Activated T-cell treated with anti-CD3 and anti-CD28 coated beads, Interleukin-2, amount 50 U/mL, for 4 hours (primary cell): ENCODE measurements at regions not wholly inside any gene's neighbourhood (a gene's known extent, or its start where the extent isn't known, plus 50 kb on each side); places are given as distances from the start of the nearest gene placed in this dataset.
"Not testable (repeated sequence)": the region's sequence is repeated elsewhere in the genome, so short reads cannot be mapped to it uniquely, and the experiment has no call there.

Experiments used
- ATAC-seq, 2 donors: fragments of 200-7000 bp; cut with Tn5 transposase; one replicate each; pipeline ENCODE4 v1.10.0; 2021
- DNase-seq: peaks from one replicate; pipeline ENCODE4 v3.0.0-alpha.2; 2020
- H3K27me3 Mint-ChIP-seq: one replicate; pipeline ENCODE4 v1.8.0; 2021; ENCODE audit warnings: low read depth, mixed read lengths
- H3K36me3 Mint-ChIP-seq: one replicate; pipeline ENCODE4 v1.8.0; 2022; ENCODE audit warnings: mixed read lengths; ENCODE audit not compliant: insufficient read depth
- H3K4me1 Mint-ChIP-seq: one replicate; pipeline ENCODE4 v1.8.0; 2021; ENCODE audit warnings: low read depth, mixed read lengths
- H3K4me3 Mint-ChIP-seq: one replicate; pipeline ENCODE4 v1.8.0; 2021; ENCODE audit warnings: mild to moderate bottlenecking, moderate library complexity, mixed read lengths
- H3K9me3 Mint-ChIP-seq: one replicate; pipeline ENCODE4 v1.8.0; 2021; ENCODE audit warnings: mixed read lengths

DNA sequence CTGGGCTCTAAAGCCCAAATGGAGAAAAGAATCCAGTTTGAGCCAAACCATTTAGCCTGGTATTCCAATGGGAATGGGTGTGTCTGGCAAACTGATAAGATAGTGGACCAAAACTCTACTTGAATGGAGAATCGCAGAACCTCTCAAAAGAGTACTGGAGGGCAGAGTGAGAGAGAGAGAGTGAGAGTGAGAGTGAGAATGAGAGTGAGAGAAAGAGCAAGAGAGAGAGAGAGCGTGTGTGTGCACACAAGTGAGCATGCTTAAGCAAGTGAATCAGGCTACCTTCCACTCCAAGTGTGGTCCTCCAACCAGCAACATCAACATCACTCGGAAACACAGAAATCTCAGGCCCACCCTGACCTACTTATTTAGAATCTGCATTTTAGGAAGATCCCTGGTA, 58.8 kb downstream of the UQCRFS1 start:
- ATAC-seq (no peak), DNase-seq (no peak)
- peaks cover 2% of the 10 kb centered on the region for H3K27me3 Mint-ChIP-seq
- no peaks in the 10 kb centered on the region for H3K36me3 Mint-ChIP-seq
- H3K4me3 Mint-ChIP-seq = no peak overlapping the region
- no peaks in the 10 kb centered on the region for H3K4me1 Mint-ChIP-seq
- H3K9me3 Mint-ChIP-seq = peaks cover 32% of the 10 kb centered on the region

DNA sequence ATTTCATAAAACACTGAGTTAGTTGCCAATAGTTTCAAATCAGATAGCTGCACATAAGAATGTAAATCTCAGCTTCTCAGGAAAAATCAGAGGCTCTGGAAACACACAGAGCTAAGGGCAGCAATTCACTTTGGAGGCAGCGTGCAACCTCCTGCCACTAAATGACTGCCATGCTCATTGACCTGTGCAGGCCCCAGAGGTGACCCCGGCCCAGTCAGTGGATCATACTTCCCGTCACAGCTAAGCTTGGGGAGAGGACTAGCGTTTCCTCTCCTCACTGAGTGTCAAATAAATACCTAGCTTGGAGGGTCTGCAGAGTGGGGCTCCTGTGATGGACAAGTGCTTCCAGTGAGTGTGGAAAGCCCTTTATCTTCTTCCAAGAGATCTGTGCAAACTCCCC, 67.2 kb downstream of the UQCRFS1 start:
- peaks cover 8% of the 10 kb centered on the region for H3K27me3 Mint-ChIP-seq
- no peak for ATAC-seq

DNA sequence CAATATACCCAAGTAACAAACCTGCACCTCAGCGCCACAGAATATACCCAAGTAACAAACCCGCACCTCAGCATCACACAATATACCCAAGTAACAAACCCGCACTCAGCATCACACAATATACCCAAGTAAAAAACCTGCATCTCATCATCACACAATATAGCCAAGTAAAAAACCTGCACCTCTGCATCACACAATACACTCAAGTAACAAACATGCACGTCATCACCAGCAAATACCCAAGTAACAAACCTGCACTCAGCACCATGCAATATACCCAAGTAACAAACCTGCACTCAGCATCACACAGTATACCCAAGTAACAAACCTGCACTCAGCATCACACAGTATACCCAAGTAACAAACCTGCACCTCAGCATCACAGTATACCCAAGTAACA, 69.8 kb downstream of the UQCRFS1 start:
- no peaks in the 10 kb centered on the region for H3K4me1 Mint-ChIP-seq

More for the DNA sequence above, 67.2 kb downstream of the UQCRFS1 start:
- no peaks in the 10 kb centered on the region for H3K4me1 Mint-ChIP-seq
- no peak for DNase-seq
- H3K9me3 Mint-ChIP-seq = peaks cover 4% of the 10 kb centered on the region
- H3K4me3 Mint-ChIP-seq = no peak overlapping the region
- H3K36me3 Mint-ChIP-seq = no peaks in the 10 kb centered on the region

DNA sequence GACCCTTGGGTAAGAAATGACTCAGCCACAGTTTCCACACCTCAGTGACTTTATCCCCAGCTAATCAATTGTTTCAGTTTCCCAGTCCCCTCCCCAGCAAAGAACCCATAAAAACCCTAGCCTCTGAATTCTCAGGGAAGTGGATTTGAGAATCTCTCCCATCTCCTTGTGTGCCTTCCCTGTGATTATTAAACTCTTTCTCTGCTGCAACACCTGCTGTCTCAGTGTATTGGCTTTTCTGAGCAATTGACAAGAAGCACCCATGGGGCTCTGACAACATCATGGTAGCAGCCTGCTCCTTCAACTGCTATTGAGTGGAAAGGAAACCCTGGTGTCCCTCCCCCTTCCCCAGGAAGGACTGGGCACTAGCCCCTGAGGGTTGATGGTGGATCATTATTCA, 73.7 kb downstream of the UQCRFS1 start:
- H3K4me1 Mint-ChIP-seq = no peaks in the 10 kb centered on the region
- ATAC-seq = no peak
- H3K36me3 Mint-ChIP-seq = no peaks in the 10 kb centered on the region
- H3K4me3 Mint-ChIP-seq = no peak overlapping the region
- H3K27me3 Mint-ChIP-seq = no peaks in the 10 kb centered on the region
- no peak for DNase-seq
- H3K9me3 Mint-ChIP-seq = peaks cover 24% of the 10 kb centered on the region

More for the DNA sequence above, 69.8 kb downstream of the UQCRFS1 start:
- ATAC-seq (no peak), DNase-seq (no peak)
- no peak overlapping the region for H3K4me3 Mint-ChIP-seq
- no peaks in the 10 kb centered on the region for H3K36me3 Mint-ChIP-seq
- H3K27me3 Mint-ChIP-seq = peaks cover 8% of the 10 kb centered on the region
- peaks cover 22% of the 10 kb centered on the region for H3K9me3 Mint-ChIP-seq

DNA sequence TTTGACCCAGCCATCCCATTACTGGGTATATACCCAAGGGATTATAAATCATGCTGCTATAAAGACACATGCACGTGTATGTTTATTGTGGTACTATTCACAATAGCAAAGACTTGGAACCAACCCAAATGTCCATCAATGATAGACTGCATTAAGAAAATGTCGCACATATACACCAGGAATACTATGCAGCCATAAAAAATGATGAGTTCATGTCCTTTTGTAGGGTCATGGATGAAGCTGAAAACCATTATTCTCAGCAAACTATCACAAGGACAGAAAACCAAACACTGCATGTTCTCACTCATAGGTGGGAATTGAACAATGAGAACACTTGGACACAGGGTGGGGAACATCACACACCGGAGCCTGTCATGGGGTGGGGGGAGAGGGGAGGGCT, 74.7 kb downstream of the UQCRFS1 start:
- H3K4me3 Mint-ChIP-seq, ATAC-seq: not testable (repeated sequence)
- peaks cover 30% of the 10 kb centered on the region for H3K9me3 Mint-ChIP-seq

DNA sequence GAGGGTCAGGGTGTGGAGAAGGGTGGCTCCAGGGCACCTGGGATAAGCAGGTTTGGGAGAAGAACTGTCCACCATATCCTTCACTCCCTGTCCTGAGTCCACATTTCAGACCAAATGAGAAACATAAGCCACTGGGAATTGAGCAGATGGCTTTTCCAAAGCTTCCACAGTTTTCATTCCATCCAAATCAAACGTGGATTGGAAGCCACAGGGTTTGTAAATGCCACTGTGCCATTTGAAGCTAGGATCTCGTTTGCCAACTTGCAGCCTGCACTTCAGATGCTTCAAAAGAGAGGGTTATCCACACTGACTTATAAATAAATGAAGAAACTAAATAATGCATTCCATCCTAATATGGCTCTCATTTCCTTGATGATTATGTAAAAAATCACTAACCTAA, 81.5 kb downstream of the UQCRFS1 start:
- DNase-seq (no peak), ATAC-seq (no peak)
- Mint-ChIP-seq H3K27me3 (peaks cover 2% of the 10 kb centered on the region), H3K4me1 (no peaks in the 10 kb centered on the region), H3K9me3 (peaks cover 8% of the 10 kb centered on the region), H3K4me3 (no peak overlapping the region), H3K36me3 (no peaks in the 10 kb centered on the region)

More for the DNA sequence above, 74.7 kb downstream of the UQCRFS1 start:
- DNase-seq, H3K4me1 Mint-ChIP-seq, H3K27me3 Mint-ChIP-seq, H3K36me3 Mint-ChIP-seq: not testable (repeated sequence)

DNA sequence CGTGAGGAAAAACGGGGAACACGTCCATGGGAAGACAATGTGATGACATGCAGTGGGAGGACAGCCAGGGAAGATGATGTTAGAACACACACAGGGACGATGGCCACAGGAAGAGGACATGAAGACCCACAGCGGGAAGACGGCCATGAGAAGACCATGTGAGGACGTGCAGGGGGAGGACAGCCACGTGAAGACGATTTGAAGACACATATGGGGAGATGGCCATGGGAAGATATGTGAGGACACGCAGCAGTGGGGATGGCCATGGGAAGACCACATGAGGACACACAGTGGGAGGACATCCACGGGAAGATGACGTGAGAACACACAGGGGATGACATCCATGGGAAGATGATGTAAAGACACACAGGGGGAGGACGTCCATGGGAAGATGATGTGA, 83.8 kb downstream of the UQCRFS1 start:
- no peaks in the 10 kb centered on the region for H3K36me3 Mint-ChIP-seq
- H3K27me3 Mint-ChIP-seq = peaks cover 2% of the 10 kb centered on the region
- H3K4me1 Mint-ChIP-seq = no peaks in the 10 kb centered on the region
- ATAC-seq (no peak), DNase-seq (no peak)
- H3K4me3 Mint-ChIP-seq = no peak overlapping the region
- peaks cover 13% of the 10 kb centered on the region for H3K9me3 Mint-ChIP-seq

DNA sequence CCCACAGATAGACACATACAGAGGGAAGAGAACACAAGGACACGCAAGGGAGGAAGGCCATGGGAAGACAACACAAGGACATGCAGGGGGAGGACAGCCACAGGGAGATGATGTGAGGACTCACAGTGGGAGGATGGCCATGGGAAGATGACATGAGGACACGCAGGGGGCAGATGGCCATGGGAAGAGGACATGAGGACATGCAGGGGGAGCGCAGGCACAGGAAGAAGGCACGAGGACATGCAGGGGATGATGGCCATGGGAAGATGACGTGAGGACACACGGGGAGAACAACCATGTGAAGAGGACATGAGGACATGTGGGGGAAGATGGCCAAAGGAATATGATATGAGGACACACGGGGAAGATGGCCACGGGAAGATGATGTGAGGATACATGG, 84.7 kb downstream of the UQCRFS1 start:
- Mint-ChIP-seq H3K36me3 (peaks cover 3% of the 10 kb centered on the region), H3K4me3 (no peak overlapping the region)

DNA sequence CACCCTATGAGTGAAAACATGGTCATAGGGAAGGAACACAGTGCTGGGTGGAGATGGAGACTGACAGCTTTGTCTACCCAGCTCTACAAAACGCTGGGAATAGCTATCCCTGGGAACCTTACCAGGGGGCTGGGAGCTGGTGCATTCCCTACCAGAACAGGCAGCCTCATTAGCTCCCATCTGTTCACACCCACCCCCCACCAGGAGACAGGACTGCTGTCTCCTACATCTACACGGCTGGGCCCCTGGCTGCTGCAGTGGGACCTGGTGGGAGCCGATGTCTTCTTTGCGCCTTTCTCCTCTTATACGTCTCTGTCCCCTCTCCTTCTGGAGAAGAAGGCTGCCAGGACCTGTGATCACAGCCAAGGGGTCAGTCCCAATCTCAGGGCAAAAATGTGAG, 90.8 kb downstream of the UQCRFS1 start:
- Mint-ChIP-seq H3K36me3 (peaks cover 3% of the 10 kb centered on the region), H3K9me3 (peaks cover 12% of the 10 kb centered on the region), H3K4me1 (no peaks in the 10 kb centered on the region), H3K27me3 (no peaks in the 10 kb centered on the region), H3K4me3 (no peak overlapping the region)
- ATAC-seq (no peak), DNase-seq (no peak)

More for the DNA sequence above, 84.7 kb downstream of the UQCRFS1 start:
- no peak for ATAC-seq
- Mint-ChIP-seq H3K9me3 (peaks cover 12% of the 10 kb centered on the region), H3K4me1 (no peaks in the 10 kb centered on the region), H3K27me3 (peaks cover 2% of the 10 kb centered on the region)
- no peak for DNase-seq

DNA sequence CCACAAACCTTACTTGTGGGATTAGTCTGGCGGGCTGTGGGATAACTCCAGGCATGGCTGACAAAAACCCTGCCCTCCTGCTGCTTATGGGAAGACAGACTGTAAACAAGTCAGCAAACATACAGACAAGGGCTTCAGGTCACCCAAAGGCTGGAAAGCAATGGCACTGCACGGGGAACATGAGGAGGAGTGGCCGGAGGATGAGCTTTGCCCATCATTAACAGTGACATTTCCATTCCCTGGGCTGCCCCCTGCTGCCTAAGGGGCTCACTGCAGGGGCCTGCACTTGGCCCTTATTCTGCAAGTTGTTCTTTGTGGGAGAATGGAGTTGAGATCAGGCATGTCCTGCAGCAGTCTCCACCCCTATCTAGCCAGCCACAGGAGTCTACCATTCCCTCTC, 91.3 kb downstream of the UQCRFS1 start:
- Mint-ChIP-seq H3K27me3 (no peaks in the 10 kb centered on the region), H3K4me1 (no peaks in the 10 kb centered on the region), H3K4me3 (no peak overlapping the region), H3K36me3 (peaks cover 3% of the 10 kb centered on the region), H3K9me3 (peaks cover 12% of the 10 kb centered on the region)
- DNase-seq (no peak), ATAC-seq (peak in 1 of 2 donors; percentile 18)

DNA sequence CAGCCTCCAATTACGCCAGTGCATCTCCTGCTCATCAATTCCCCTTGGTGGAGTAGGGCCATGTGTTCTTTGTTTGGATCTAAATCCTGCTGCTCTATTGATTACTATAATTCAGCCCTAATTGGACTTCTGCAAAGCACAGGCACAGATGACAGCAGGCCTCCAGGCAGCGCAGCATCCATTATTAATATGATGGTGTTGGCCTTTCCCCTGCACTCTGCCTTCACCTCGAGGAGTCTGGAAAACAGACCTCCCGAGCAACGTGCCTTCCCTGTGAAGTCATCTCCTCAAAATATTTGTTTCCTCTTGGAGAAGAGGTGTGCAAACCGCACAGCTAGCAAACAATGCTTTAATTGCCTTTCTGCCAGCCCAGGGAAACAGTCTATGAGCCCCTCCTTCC, 92.5 kb downstream of the UQCRFS1 start:
- DNase-seq (no peak), ATAC-seq (no peak)
- Mint-ChIP-seq H3K27me3 (no peaks in the 10 kb centered on the region), H3K4me1 (no peaks in the 10 kb centered on the region), H3K4me3 (no peak overlapping the region), H3K36me3 (peaks cover 3% of the 10 kb centered on the region), H3K9me3 (peaks cover 12% of the 10 kb centered on the region)

DNA sequence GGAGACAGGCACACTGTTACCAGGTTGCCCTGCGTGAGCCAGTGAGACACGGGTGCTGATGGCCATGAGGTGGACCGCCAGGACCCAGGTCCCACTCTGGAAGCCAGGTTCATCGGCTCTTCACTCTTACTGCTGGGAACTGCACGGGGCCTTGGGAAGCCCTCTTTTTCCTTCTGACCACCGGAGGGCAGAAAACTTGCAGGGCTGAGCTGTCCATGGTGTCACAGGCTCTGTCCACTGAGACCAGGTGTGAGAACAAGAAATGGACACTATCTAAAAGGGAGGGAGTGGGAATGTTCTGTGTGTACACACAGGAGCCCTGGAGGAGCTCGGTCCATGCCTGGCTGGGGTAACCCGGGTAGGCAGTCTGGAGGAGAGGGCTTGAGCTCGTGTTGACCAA, 93.4 kb downstream of the UQCRFS1 start:
- ATAC-seq = no peak
- Mint-ChIP-seq H3K4me1 (no peaks in the 10 kb centered on the region), H3K27me3 (no peaks in the 10 kb centered on the region), H3K4me3 (no peak overlapping the region), H3K9me3 (peaks cover 5% of the 10 kb centered on the region), H3K36me3 (peaks cover 3% of the 10 kb centered on the region)
- DNase-seq = no peak

DNA sequence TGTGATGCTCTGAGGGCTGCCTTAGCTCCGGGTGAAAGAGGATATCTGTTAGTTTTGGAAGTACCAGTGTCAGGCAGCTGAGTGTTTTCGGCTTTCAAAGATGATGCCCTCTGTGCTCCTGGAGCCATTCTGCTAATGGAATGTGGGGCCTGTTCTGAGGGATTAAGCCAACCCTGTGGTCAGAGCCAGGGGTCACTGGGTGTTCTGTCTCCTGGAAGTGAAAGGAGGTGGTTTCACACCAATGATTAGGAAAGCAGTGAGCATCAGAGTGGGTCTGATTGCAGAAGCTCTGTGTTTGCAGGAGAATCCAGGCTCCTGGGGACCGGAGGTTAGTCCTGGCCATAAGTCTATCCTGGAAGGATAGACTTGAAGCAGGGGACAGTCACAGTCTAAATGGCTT, 94.6 kb downstream of the UQCRFS1 start:
- Mint-ChIP-seq H3K9me3 (no peaks in the 10 kb centered on the region), H3K27me3 (no peaks in the 10 kb centered on the region), H3K36me3 (no peaks in the 10 kb centered on the region), H3K4me3 (no peak overlapping the region), H3K4me1 (no peaks in the 10 kb centered on the region)
- ATAC-seq (no peak), DNase-seq (no peak)

DNA sequence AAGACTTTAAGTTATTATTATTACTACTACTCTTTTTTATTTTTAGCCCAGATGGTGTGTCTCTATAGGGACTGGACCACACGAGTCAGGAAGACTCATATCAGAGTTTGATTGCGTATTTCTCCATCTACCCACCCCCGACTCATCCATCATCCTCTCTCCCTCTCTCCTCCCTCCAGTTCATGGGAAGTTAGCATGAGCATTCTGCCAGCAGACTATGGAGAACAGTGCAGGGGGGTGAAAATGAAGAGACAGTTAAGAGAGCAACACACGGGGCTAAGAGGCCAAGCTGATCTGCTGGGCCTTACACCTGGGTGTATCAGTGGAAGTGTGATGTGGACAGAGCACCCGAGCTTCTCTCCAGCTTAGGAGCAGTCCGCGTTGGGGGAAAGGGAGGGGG, 95.0 kb downstream of the UQCRFS1 start:
- Mint-ChIP-seq H3K4me1 (no peaks in the 10 kb centered on the region), H3K4me3 (no peak overlapping the region), H3K36me3 (no peaks in the 10 kb centered on the region), H3K9me3 (no peaks in the 10 kb centered on the region), H3K27me3 (no peaks in the 10 kb centered on the region)
- DNase-seq (no peak), ATAC-seq (no peak)

DNA sequence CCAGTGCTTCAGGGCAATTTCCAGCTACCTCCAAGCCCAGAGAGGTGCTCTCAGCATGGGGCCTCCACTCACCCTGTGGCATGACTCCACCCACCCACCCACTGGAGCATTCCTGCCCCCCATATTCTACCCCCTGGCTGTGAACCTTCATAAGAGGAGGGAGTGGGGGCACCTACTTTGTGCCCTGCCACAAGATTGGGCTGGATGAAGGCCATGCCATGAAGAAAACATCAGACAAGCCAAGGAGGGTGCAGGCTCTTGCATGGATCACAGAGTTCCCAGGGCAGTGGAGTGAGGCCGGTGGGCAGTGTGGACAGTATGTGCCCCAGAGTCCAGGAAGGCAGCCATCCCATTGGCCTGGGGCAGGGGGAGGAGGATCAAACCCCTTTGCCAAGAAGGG, 97.8 kb downstream of the UQCRFS1 start:
- DNase-seq = no peak
- Mint-ChIP-seq H3K36me3 (no peaks in the 10 kb centered on the region), H3K9me3 (no peaks in the 10 kb centered on the region), H3K4me3 (no peak overlapping the region), H3K27me3 (no peaks in the 10 kb centered on the region), H3K4me1 (no peaks in the 10 kb centered on the region)
- no peak for ATAC-seq

DNA sequence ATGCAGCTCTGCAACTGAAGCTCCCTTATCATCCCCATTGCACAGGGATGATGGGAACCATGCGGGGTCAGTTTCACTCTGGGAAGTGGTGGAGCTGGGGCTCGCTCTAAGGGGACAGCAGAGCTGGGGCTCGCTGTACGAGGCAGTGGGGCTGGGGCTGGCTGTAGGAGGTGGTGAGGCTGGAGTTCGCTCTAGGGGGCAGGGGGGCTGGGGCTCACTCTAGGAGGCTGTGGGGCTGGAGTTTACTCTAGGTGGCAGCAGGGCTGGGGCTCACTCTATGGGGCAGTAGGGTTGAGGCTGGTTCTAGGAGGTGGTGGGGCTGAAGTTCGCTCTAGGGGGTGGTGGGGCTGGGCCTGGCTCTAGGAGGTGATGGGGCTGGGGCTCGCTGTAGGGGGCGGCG, 99.1 kb downstream of the UQCRFS1 start:
- H3K4me1 Mint-ChIP-seq = no peaks in the 10 kb centered on the region
- H3K4me3 Mint-ChIP-seq = no peak overlapping the region
- H3K27me3 Mint-ChIP-seq = no peaks in the 10 kb centered on the region
- no peaks in the 10 kb centered on the region for H3K9me3 Mint-ChIP-seq
- no peaks in the 10 kb centered on the region for H3K36me3 Mint-ChIP-seq
- ATAC-seq (no peak), DNase-seq (no peak)
